Mucosa of descending colon (tissue), 3 donors: ENCODE measurements at regions not wholly inside any gene's neighbourhood (a gene's known extent, or its start where the extent isn't known, plus 50 kb on each side); places are given as distances from the start of the nearest gene placed in this dataset.

ENCODE experiments used
- ATAC-seq: fragments of 200-7000 bp; cut with Tn5 transposase; one replicate; pipeline ENCODE4 v1.9.1; 2020; ENCODE audit warnings: mild to moderate bottlenecking, moderate library complexity
- DNase-seq, 3 donors: peaks; one replicate each; pipeline ENCODE4 v3.0.0-alpha.2; 2020
- H3K36me3 ChIP-seq: fragments of 200-600 bp; one replicate; pipeline ENCODE4 v1.8.0; 2021; ENCODE audit warnings: low read depth, mild to moderate bottlenecking
- H3K4me1 ChIP-seq: fragments of 200-600 bp; one replicate; pipeline ENCODE4 v1.8.0; 2021; ENCODE audit warnings: low read depth, mild to moderate bottlenecking
- H3K4me3 ChIP-seq: fragments of 200-600 bp; one replicate; pipeline ENCODE4 v1.8.0; 2021; ENCODE audit warnings: mild to moderate bottlenecking
- H3K9me3 ChIP-seq: fragments of 200-600 bp; one replicate; pipeline ENCODE4 v1.8.0; 2021; ENCODE audit warnings: mild to moderate bottlenecking
- intact Hi-C, 2 donors: fragments of 100-400 bp; cut with DNase I in 1 of 2; cut with micrococcal nuclease in 1 of 2; formaldehyde crosslinking; loops; one replicate each; pipeline versions ENCODE4 v1.11.0 to v1.11.1; 2022; cut with DNase I, micrococcal nuclease
- TF ChIP-seq, protein P1 (sequence below): fragments of 200-600 bp; IDR thresholded peaks from one replicate; pipeline ENCODE4 v1.8.0; 2022; ENCODE audit warnings: antibody characterized with exemption, mild to moderate bottlenecking
- donor health status: DM: no; HTN: no; CAD: no; lungs with moderate emphysema.
- donor health status: DM: no; HTN: no; CAD: no.
- donor health status: DM: no; HTN: yes; CAD: no.

DNA sequence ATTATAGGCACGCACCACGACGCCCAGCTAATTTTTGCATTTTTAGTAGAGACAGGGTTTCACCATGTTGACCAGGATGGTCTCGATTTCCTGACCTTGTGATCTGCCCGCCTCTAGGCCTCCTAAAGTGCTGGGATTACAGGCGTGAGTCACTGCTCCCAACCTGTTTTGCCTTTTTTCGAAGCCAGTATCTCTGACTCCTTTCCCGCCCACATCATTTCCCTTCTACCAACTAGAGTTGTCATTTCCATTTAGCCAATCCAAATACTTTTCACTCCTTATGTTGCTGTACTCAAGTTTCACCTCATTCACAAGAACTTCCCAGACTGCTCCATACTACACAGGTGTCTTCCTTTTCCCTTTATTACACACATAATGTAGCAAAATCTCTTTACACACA, 502.6 kb upstream of the CDH6 start:
- Histone ChIP-seq H3K36me3 (no peaks in the 10 kb centered on the region), H3K9me3 (no peaks in the 10 kb centered on the region), H3K4me1 (no peaks in the 10 kb centered on the region), H3K4me3 (no peak overlapping the region)
- TF ChIP-seq, protein P1, sequence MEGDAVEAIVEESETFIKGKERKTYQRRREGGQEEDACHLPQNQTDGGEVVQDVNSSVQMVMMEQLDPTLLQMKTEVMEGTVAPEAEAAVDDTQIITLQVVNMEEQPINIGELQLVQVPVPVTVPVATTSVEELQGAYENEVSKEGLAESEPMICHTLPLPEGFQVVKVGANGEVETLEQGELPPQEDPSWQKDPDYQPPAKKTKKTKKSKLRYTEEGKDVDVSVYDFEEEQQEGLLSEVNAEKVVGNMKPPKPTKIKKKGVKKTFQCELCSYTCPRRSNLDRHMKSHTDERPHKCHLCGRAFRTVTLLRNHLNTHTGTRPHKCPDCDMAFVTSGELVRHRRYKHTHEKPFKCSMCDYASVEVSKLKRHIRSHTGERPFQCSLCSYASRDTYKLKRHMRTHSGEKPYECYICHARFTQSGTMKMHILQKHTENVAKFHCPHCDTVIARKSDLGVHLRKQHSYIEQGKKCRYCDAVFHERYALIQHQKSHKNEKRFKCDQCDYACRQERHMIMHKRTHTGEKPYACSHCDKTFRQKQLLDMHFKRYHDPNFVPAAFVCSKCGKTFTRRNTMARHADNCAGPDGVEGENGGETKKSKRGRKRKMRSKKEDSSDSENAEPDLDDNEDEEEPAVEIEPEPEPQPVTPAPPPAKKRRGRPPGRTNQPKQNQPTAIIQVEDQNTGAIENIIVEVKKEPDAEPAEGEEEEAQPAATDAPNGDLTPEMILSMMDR, result no peak
- DNase-seq (no peak), ATAC-seq (no peak)
- intact Hi-C loops, result no loop called here

DNA sequence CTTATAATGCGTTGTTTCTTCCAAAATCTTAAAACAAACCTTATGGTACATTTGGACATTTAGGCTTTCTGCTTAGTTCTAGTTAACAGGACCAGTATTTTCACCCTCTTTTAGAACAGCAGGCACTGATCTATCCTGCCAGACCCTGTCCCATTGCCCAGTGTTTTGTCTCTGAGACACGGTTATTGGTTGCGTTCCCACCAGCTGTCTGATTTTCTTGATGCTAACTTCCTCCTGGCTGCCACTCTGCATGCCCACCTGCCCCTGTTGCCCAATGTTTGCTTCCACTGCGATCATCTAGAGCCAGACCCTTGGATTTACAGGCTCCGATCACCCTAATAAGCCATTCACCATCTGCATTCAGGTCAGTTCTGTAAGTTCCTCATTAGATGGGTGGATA, 506.0 kb upstream of the CDH6 start:
- TF ChIP-seq, protein P1, result no peak
- ATAC-seq, result no peak
- DNase-seq, result no peak
- no peak overlapping the region for H3K4me3 ChIP-seq
- intact Hi-C loops, result no loop called here
- no peaks in the 10 kb centered on the region for H3K4me1 ChIP-seq
- H3K36me3 ChIP-seq, result no peaks in the 10 kb centered on the region
- no peaks in the 10 kb centered on the region for H3K9me3 ChIP-seq

DNA sequence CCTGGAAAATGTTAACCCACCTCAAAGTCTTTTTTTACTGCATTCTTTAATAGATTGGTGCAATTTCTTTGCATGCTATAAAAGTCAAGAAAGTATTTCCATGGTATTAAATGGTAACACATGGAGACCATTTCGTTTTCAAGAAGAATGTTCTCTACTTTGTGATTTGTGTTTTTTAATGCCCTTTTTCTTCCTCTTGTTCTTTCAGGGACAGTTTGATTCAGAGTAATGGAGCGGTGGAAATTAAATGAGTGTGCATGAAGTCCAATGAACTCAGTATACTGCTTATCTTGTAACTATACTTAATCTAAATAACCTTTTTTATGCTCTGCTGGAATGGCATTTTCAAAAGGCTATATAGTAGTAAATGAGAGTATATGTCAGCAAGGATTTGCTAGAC, 507.0 kb upstream of the CDH6 start:
- ATAC-seq (no peak), DNase-seq (no peak)
- Histone ChIP-seq H3K9me3 (no peaks in the 10 kb centered on the region), H3K4me1 (no peaks in the 10 kb centered on the region), H3K4me3 (no peak overlapping the region), H3K36me3 (no peaks in the 10 kb centered on the region)
- intact Hi-C loops, result no loop called here
- TF ChIP-seq, protein P1, result no peak

DNA sequence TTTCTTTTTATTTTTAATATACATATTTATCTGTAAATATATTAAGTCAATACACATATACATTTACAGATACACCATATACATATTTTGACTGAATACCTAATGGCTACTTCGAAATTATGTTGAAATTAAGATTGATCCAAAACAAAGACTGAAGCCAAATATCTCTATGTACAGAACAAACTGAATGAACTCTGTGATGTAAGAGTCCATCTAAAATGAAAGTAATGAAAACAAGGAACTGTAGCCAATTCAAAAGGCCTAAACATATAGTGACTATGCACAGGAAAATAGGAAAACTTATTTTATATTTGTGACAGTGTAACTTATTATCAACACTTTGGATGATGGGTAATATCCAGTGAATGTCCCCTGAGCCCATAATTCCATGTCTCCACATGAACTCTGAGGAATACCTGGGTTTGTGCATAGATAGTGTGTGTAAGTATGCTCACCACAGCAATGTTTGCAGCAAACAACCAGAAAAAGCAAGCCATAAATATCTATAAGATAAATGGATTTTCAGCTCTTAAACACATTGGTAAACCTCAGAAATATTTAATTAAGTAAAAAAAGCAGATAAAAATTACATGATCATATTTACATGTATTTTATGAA, 517.2 kb upstream of the CDH6 start:
- DNase-seq, result no peak
- Histone ChIP-seq H3K9me3 (peaks cover 10% of the 10 kb centered on the region), H3K36me3 (no peaks in the 10 kb centered on the region), H3K4me1 (no peaks in the 10 kb centered on the region), H3K4me3 (no peak overlapping the region)
- TF ChIP-seq, protein P1, result no peak
- no peak for ATAC-seq
- intact Hi-C loops, result no loop called here

DNA sequence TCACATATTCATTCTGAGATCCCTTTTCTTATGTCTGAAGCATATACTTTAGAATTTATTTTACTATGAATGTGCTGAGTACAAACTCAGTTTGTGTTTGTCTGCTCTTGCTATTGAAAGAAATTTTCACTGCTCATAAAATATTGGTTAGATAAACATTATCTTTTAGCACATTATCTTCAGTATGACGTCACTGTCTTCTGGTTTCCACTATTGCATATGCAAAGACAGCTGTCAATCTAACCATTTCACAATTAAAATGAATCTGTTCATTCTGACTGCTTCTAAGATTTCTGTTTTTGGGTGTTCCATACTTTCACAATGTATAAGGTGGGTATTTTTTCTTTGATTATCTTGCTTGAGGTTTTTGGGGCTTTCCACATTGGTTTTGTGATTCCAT, 526.2 kb upstream of the CDH6 start:
- no peak overlapping the region for H3K4me3 ChIP-seq
- DNase-seq (no peak), ATAC-seq (no peak)
- TF ChIP-seq, protein P1, result no peak
- no peaks in the 10 kb centered on the region for H3K4me1 ChIP-seq
- intact Hi-C loops, result no loop called here
- no peaks in the 10 kb centered on the region for H3K9me3 ChIP-seq
- no peaks in the 10 kb centered on the region for H3K36me3 ChIP-seq

DNA sequence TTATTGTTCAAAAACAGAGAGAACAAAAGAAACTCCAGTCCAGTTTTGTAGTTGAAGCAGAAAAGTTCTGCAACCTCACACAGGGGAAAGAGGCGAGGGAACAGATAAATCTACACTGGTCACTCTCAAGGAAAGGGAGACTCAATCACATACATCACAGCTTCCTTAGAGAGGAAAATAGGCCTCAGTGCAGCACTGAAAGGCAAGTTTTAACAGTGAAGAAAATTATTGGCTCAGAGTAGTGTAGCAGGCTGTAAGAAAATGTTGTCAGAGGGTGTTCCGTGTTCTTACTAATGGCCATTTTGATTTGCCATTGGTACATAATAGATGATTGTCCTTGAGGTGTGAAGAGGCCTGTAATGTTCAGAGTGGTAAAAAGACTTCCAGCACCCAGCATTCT, 530.0 kb upstream of the CDH6 start:
- Histone ChIP-seq H3K36me3 (no peaks in the 10 kb centered on the region), H3K9me3 (no peaks in the 10 kb centered on the region), H3K4me3 (no peak overlapping the region), H3K4me1 (no peaks in the 10 kb centered on the region)
- intact Hi-C loops, result no loop called here
- TF ChIP-seq, protein P1, result no peak
- DNase-seq (no peak), ATAC-seq (no peak)
